Thyroid gland (tissue), 4 donors: ENCODE measurements at regions not wholly inside any gene's neighbourhood (a gene's known extent, or its start where the extent isn't known, plus 50 kb on each side); places are given as distances from the start of the nearest gene placed in this dataset.

ENCODE experiments used
- DNase-seq, 2 donors: peaks; one replicate each; pipeline ENCODE4 v3.0.0-alpha.2; 2019
- H3K27ac ChIP-seq, 3 donors: fragments of 200-600 bp; sonication (generic); 1 replicate in 2 of 3; 2 replicates in 1 of 3; pipeline ENCODE4 v1.5.1; 2016 to 2019; ENCODE audit warnings: mild to moderate bottlenecking in 1 of 3, moderate library complexity in 1 of 3
- H3K27me3 ChIP-seq: fragments of 200-600 bp; sonication (generic); one replicate; pipeline ENCODE4 v1.5.1; 2019
- H3K36me3 ChIP-seq, 2 donors: fragments of 200-600 bp; sonication (generic); one replicate each; pipeline ENCODE4 v1.5.1; 2016 to 2019
- H3K4me1 ChIP-seq, 2 donors: fragments of 200-600 bp; sonication (generic); one replicate each; pipeline ENCODE4 v1.5.1; 2017 to 2019
- H3K4me3 ChIP-seq, 3 donors: fragments of 200-600 bp; sonication (generic); replicated peaks in 1 of 3; 1 replicate in 2 of 3; 2 replicates in 1 of 3; pipeline ENCODE4 v1.5.1; 2016; ENCODE audit warnings: mild to moderate bottlenecking in 1 of 3
- H3K9me3 ChIP-seq: fragments of 200-600 bp; sonication (generic); one replicate; pipeline ENCODE4 v1.5.1; 2017
- POLR2A ChIP-seq, 2 donors: fragments of 450-650 bp; IDR thresholded peaks; one replicate each; pipeline ENCODE4 v1.6.1; 2017; ENCODE audit warnings: antibody characterized with exemption in 2 of 2, mild to moderate bottlenecking in 2 of 2, moderate library complexity in 1 of 2
- WGBS, 2 donors: methylation state at CpG; one replicate each; pipeline ENCODE4 v1.1.5; 2017; 5-methylcytosine and 5-hydroxymethylcytosine counted together
- intact Hi-C: fragments of 100-400 bp; cut with DNase I; formaldehyde crosslinking; loops from one replicate; pipeline ENCODE4 v1.15.1; 2023
- TF ChIP-seq, protein P1 (sequence below), 6 experiments: fragments of 200-600 bp in 3 of 6; fragments of 450-650 bp in 3 of 6; sonication (generic) in 3 of 6; IDR thresholded peaks; one replicate each; pipeline ENCODE4 v1.5.1; 2016 to 2019; ENCODE audit warnings: antibody characterized with exemption in 6 of 6, mild to moderate bottlenecking in 2 of 6, inconsistent platforms in 1 of 6, moderate library complexity in 1 of 6

DNA sequence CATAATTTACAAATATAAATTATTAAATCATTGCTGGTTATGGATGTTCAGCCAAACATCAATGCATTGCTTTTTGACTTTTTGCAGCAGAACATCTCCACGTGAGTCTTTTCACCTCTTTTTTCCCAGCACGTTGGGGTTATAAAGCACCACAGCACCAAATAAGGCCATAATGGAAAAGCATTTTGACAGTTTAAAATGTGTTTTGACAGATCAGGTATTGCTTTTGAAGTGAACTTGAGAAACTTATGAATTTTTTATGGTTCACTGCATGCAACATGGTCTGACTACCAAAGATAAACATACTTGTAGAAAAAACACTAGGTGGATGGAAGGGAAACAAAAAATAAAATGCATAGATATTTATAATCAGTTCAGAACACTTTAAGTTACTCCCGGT lies 622.4 kb downstream of the HTR1B start:
- Histone ChIP-seq H3K9me3 (no peaks in the 10 kb centered on the region), H3K36me3 (no peaks in the 10 kb centered on the region), H3K27ac (no peak overlapping the region), H3K4me3 (no peak overlapping the region), H3K27me3 (no peaks in the 10 kb centered on the region), H3K4me1 (no peaks in the 10 kb centered on the region)
- intact Hi-C loops: no loop called here
- no peak for TF ChIP-seq POLR2A (IDR thresholded peaks at IDR 0.05)
- TF ChIP-seq, protein P1, sequence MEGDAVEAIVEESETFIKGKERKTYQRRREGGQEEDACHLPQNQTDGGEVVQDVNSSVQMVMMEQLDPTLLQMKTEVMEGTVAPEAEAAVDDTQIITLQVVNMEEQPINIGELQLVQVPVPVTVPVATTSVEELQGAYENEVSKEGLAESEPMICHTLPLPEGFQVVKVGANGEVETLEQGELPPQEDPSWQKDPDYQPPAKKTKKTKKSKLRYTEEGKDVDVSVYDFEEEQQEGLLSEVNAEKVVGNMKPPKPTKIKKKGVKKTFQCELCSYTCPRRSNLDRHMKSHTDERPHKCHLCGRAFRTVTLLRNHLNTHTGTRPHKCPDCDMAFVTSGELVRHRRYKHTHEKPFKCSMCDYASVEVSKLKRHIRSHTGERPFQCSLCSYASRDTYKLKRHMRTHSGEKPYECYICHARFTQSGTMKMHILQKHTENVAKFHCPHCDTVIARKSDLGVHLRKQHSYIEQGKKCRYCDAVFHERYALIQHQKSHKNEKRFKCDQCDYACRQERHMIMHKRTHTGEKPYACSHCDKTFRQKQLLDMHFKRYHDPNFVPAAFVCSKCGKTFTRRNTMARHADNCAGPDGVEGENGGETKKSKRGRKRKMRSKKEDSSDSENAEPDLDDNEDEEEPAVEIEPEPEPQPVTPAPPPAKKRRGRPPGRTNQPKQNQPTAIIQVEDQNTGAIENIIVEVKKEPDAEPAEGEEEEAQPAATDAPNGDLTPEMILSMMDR (IDR thresholded peaks at IDR 0.05): no peak
- no peak for DNase-seq
- WGBS, 2 donors: 76 to 89% methylated on average over 3 of the region's 3 CpGs

DNA sequence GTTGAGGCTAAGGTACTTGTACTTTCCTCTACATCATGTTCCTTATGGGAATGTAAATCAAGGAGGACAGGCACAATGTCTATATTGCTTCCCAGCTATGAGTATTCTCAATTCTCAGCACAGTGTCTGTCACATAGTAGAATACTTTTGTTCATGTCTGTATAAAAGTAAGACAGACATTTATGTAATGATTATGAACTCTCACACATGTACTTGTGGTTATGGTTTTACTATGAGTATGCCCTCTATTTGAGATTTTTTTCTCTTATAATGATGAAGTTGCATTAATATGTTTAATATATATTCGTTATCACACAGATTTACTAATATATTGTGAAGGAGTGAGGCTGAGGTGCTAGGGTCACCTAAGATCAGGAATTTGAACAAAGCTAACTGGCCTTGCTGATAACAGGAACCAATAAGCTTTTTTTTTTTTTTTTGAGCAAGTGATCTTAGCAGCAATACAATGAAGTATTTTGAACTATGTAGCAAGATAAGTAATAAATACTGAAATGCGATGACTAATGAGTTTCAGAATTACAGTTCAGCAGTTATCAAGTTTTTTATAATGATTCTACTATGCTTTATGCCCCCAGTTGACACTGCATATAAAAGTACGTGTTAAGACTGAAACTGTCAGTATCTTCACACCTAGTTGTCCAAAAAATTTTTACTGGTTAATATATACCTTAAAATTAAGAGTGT lies 623.1 kb downstream of the HTR1B start:
- TF ChIP-seq, protein P1 (IDR thresholded peaks at IDR 0.05): no peak
- TF ChIP-seq POLR2A (IDR thresholded peaks at IDR 0.05): no peak
- Histone ChIP-seq H3K27me3 (no peaks in the 10 kb centered on the region), H3K27ac (no peak overlapping the region), H3K36me3 (no peaks in the 10 kb centered on the region), H3K9me3 (no peaks in the 10 kb centered on the region), H3K4me1 (no peaks in the 10 kb centered on the region), H3K4me3 (no peak overlapping the region)
- no peak for DNase-seq
- intact Hi-C loops: no loop called here
- WGBS, 2 donors: 76 to 89% methylated on average over 3 of the region's 3 CpGs

DNA sequence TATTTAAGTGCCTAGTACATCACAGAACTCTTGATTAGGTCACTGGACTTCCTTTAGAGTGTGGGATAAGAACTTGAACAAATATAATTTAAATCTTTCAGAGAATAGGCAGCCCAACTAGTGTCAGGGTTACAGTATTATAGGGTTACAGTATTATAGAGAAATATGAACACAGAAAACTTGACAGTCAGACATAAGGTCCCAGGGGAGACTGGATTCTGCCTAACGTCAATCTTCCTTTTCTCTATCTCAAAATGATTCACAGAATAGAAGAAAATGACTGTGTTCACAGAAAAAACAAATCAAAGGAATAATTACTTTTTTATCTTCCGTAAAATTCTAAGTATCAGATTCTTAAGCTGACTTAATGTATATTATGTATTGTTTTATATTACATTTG lies 623.8 kb downstream of the HTR1B start:
- no peak overlapping the region for H3K27ac ChIP-seq
- H3K4me3 ChIP-seq: no peak overlapping the region
- intact Hi-C loops: no loop called here
- no peaks in the 10 kb centered on the region for H3K4me1 ChIP-seq
- no peaks in the 10 kb centered on the region for H3K36me3 ChIP-seq
- no peak for DNase-seq
- H3K9me3 ChIP-seq: no peaks in the 10 kb centered on the region
- no peaks in the 10 kb centered on the region for H3K27me3 ChIP-seq
- TF ChIP-seq POLR2A (IDR thresholded peaks at IDR 0.05): no peak
- WGBS, 2 donors: 82 to 85% methylated on average over 2 of the region's 2 CpGs

DNA sequence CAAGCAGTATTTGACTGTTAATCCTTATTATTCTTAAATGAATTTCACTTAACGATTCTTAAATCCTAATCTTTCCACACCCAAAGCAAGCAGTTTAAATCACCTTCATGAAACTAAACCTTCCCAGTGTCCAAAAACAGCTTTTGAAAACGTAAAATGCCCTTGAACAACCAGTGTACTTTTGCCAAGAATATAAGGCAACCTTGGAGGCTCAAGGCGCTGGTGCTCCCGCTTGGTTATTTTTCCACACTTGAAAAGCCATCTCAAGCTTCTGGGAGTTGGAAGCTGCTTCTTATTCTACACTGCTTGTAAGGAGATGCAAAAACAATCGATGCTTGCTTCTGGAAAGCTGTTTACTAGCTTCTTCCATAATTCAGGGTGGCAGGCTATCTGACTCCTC lies 625.7 kb downstream of the HTR1B start:
- no peak for DNase-seq
- no peak for TF ChIP-seq POLR2A (IDR thresholded peaks at IDR 0.05)
- TF ChIP-seq, protein P1 (IDR thresholded peaks at IDR 0.05): no peak
- intact Hi-C loops: no loop called here

DNA sequence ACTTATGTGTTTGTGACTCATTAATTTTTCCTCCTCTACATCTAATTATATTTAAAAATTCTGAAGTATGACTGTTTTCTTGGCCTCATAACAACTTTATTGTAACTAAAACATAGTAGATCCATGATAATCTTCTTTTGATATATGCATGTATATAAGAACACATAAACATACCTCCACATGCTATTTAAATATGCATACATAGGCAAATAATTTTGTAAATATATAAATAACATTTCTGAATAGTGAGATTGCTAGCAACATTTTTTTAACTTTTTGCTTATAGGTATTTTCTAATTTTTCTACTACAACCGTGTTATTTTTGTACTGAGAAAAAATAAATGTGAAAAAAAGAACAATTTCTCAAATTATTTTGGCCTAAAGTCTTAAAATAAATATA lies 627.6 kb downstream of the HTR1B start:
- 70 to 76% methylated on average over 1 of the region's 1 CpG for WGBS, 2 donors
- intact Hi-C loops: no loop called here
- no peak for TF ChIP-seq POLR2A (IDR thresholded peaks at IDR 0.05)
- TF ChIP-seq, protein P1 (IDR thresholded peaks at IDR 0.05): no peak

More for the DNA sequence above, 625.7 kb downstream of the HTR1B start:
- no peaks in the 10 kb centered on the region for H3K27me3 ChIP-seq
- no peak overlapping the region for H3K4me3 ChIP-seq
- no peaks in the 10 kb centered on the region for H3K9me3 ChIP-seq
- 54 to 63% methylated on average over 5 of the region's 5 CpGs for WGBS, 2 donors
- H3K36me3 ChIP-seq: no peaks in the 10 kb centered on the region
- H3K4me1 ChIP-seq: no peaks in the 10 kb centered on the region
- no peak overlapping the region for H3K27ac ChIP-seq

More for the DNA sequence above, 627.6 kb downstream of the HTR1B start:
- Histone ChIP-seq H3K4me1 (no peaks in the 10 kb centered on the region), H3K9me3 (no peaks in the 10 kb centered on the region), H3K27me3 (no peaks in the 10 kb centered on the region), H3K27ac (no peak overlapping the region), H3K36me3 (no peaks in the 10 kb centered on the region), H3K4me3 (no peak overlapping the region)
- DNase-seq: no peak
